Stimulated activated naive CD8-positive, alpha-beta T cell treated with anti-CD3 and anti-CD28 coated beads, Interleukin-15, Interleukin-2, amounts not matched to agents 100 U/mL and 50 U/mL, for 24 hours (primary cell): ENCODE measurements at regions not wholly inside any gene's neighbourhood (a gene's known extent, or its start where the extent isn't known, plus 50 kb on each side); places are given as distances from the start of the nearest gene placed in this dataset.
"Not testable (repeated sequence)": the region's sequence is repeated elsewhere in the genome, so short reads cannot be mapped to it uniquely, and the experiment has no call there.

Experiments
- ATAC-seq: fragments of 150-1000 bp; cut with Tn5 transposase; one replicate; pipeline ENCODE4 v1.10.0; 2021
- DNase-seq: peaks from one replicate; pipeline ENCODE4 v3.0.0; 2021

DNA sequence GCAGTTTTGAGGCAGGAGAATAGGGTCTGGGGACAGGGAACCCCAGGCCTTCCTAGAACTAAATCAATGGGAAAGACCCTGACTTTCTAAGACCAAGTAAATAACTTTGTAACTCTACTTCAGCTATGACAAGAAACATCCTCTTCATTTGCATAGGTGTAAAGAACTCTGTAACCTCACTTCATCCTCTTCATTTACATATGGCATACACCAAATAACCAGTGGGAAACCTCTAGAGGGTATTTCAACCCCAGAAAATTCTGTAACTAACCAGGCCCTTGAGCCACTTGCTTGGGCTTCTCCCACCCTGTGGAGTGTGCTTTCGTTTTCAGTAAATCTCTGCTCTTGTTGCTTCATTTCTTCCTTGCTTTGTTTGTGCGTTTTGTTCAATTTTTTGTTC lies 495.6 kb downstream of the SIPA1L2 start:
- ATAC-seq (no peak), DNase-seq (no peak)

GRCh38 chr1:232132572-232132971 lies 497.4 kb downstream of the SIPA1L2 start:
- DNase-seq (no peak), ATAC-seq (no peak)

- ATAC-seq (no peak), DNase-seq (no peak)
Measured at GRCh38 chr1:232131715-232132391, 498.1 kb downstream of the SIPA1L2 start.

- DNase-seq (no peak), ATAC-seq (no peak)
Measured at GRCh38 chr1:232130815-232131480, 499.0 kb downstream of the SIPA1L2 start.

DNA sequence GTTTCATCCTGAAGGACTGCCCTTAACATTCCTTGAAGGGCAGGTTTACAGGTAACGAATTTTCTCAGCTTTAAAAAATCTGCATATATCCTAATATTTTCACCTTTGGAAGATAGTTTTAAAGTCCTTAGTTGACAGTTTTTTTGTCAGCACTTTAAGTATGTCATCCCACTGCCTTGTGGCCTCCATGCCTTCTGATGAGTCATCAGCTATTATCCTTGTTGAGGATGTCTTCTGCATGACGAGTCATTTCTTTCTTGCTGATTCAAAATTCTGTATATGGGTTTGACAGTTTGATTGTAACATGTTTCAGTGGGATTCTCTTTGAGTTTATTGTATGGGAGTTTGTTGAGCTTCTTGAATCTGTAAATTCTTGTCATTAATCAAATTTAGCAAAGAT lies 500.6 kb downstream of the DISC1 start:
- ATAC-seq (no peak), DNase-seq (no peak)

GRCh38 chr1:232123775-232124659 lies 497.4 kb downstream of the DISC1 start:
- DNase-seq (no peak), ATAC-seq (no peak)

DNA sequence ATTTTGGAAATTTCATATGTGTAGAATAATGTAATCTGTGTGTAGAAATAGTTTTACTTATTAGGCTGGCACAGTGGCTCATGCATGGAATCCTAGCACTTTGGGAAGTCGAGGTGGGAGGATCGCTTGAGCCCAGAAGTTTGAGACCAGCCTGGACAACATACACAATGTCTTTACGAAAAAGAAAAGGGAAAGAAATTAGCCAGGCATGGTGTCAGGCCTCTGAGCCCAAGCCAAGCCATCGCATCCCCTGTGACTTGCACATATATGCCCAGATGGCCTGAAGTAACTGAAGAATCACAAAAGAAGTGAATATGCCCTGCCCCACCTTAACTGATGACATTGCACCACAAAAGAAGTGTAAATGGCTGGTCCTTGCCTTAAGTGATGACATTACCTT lies 491.3 kb downstream of the DISC1 start:
- not testable (repeated sequence) for DNase-seq, ATAC-seq

DNA sequence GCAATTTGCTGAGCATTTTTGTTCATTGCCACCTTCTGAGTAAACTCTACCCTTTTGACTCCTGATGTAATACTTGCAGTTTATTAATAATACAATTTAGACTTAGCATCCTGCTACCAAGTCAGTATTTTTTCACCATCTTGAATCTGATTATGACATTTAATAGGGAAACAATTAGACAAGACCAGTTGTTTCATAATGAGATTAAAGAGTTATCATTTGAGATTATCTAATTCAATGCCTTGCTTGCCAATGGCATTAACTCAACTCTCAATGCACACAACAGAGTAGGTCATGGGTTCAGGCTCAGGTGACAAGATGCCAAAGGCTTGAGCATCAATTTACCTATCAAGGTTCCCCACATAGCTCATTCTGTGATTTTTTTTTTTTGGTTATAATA lies 488.4 kb downstream of the DISC1 start:
- ATAC-seq (no peak), DNase-seq (no peak)

GRCh38 chr1:232112076-232112475 lies 485.5 kb downstream of the DISC1 start:
- DNase-seq (no peak), ATAC-seq (no peak)

GRCh38 chr1:232111611-232112010 lies 485.0 kb downstream of the DISC1 start:
- DNase-seq (no peak), ATAC-seq (no peak)

DNA sequence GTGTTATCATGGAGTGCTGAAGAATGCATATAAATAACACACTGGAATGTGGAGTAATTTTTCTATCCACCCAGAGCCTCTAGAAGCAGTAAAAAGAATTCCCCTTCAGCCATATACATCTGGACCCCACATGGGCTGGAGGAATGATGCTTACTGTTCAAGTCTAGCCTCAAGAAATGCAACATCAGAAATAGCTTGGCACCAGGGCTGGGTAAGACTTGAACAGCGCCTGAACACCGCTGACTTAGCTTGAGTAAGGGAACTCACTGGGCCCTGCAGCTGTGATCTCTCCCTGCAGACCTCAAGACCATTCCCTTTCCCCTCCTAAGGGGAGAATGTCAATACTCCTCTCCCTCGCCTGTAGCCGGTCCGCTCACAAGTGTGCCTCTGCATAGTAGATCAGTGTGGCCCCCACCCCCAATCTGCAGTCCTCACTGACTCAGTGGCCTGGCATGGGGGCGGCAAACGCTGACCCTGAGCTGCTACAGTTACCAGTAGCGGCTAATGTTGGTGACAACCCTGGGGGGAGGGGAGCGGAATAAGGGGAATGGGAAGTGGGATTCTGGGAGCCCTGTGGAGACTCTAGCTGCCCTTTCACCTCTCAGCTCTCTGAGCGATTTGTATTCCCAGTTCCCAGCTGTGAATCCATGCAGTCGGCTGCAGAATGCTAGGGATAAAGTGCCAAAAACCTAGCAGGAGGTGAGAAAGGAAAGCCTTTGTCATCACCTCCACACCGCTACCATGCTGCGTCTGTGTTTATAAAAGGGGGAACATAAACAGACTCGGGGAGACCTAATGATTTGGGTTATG lies 483.9 kb downstream of the DISC1 start:
- DNase-seq (no peak), ATAC-seq (no peak)

GRCh38 chr1:232109391-232109790 lies 482.8 kb downstream of the DISC1 start:
- ATAC-seq (no peak), DNase-seq (no peak)

DNA sequence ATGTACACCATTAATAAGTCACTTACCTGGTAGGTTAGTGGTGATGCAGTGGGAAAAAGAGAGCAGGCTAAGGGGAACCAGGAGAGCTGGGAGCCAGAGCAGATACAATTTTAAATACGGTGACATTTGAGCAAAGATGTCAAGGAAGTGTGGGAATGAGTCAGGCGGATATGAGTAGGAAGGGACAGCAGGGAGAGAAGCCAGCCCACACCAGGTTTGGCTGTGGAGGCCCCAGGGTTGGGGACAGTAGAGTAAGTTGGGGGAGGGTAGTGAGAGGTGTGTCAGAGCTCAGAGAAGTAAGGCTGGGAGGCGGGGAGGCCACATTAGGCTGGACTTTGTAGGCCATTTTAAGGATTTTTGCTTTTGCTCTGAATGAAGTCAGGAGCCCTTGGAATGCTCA lies 482.0 kb downstream of the DISC1 start:
- DNase-seq (no peak), ATAC-seq (no peak)

- no peak for DNase-seq
Measured at GRCh38 chr1:232106415-232106814, 479.8 kb downstream of the DISC1 start.

GRCh38 chr1:232105561-232105960 lies 479.0 kb downstream of the DISC1 start:
- DNase-seq (no peak), ATAC-seq (no peak)

More at GRCh38 chr1:232106415-232106814, 479.8 kb downstream of the DISC1 start:
- ATAC-seq = no peak

- DNase-seq = no peak
Measured at GRCh38 chr1:232101231-232101630, 474.6 kb downstream of the DISC1 start.

GRCh38 chr1:232096751-232097150 lies 470.2 kb downstream of the DISC1 start:
- no peak for DNase-seq
- ATAC-seq = no peak

More at GRCh38 chr1:232101231-232101630, 474.6 kb downstream of the DISC1 start:
- no peak for ATAC-seq
